ENCODE measurements at regions not wholly inside any gene's neighbourhood (a gene's known extent, or its start where the extent isn't known, plus 50 kb on each side); places are given as distances from the start of the nearest gene placed in this dataset.
"Not testable (repeated sequence)": the region's sequence is repeated elsewhere in the genome, so short reads cannot be mapped to it uniquely, and the experiment has no call there.

GRCh38 chr9:22911632-22912031 lies 465.0 kb downstream of the DMRTA1 start:
- Mint-ChIP-seq H3K4me1 (no peaks in the 10 kb centered on the region), H3K27me3 (no peaks in the 10 kb centered on the region), H3K36me3 (ENCODE audit: low read depth) (no peaks in the 10 kb centered on the region), H3K27ac (no peak overlapping the region), H3K9me3 (no peaks in the 10 kb centered on the region), H3K4me3 (no peak overlapping the region)
- ChIA-PET POLR2A (no interaction called here), CTCF (interaction anchor here (0.7 kb wide), 1 partner anchor 779 kb away, joined by 3 read pairs; no protein-coding TSS in a partner anchor)
- DNase-seq = no peak

- H3K36me3 Mint-ChIP-seq (ENCODE audit: low read depth) = no peaks in the 10 kb centered on the region
- ChIA-PET POLR2A (no interaction called here), CTCF (no interaction called here)
- H3K27ac Mint-ChIP-seq = no peak overlapping the region
- H3K4me3 Mint-ChIP-seq = no peak overlapping the region
- no peaks in the 10 kb centered on the region for H3K9me3 Mint-ChIP-seq
- DNase-seq = no peak
- no peaks in the 10 kb centered on the region for H3K27me3 Mint-ChIP-seq
- no peaks in the 10 kb centered on the region for H3K4me1 Mint-ChIP-seq
Observed at GRCh38 chr9:22913026-22913425, 466.4 kb downstream of the DMRTA1 start.

GRCh38 chr9:22913518-22913917 lies 466.9 kb downstream of the DMRTA1 start:
- no peak overlapping the region for H3K27ac Mint-ChIP-seq
- no peaks in the 10 kb centered on the region for H3K27me3 Mint-ChIP-seq
- no peak overlapping the region for H3K4me3 Mint-ChIP-seq
- H3K9me3 Mint-ChIP-seq = no peaks in the 10 kb centered on the region
- H3K4me1 Mint-ChIP-seq = no peaks in the 10 kb centered on the region
- CTCF ChIA-PET = no interaction called here
- DNase-seq = no peak
- no peaks in the 10 kb centered on the region for H3K36me3 Mint-ChIP-seq (ENCODE audit: low read depth)
- POLR2A ChIA-PET = no interaction called here

GRCh38 chr9:22916148-22916547 lies 469.5 kb downstream of the DMRTA1 start:
- no peak overlapping the region for H3K4me3 Mint-ChIP-seq
- H3K4me1 Mint-ChIP-seq = no peaks in the 10 kb centered on the region
- peaks cover 4% of the 10 kb centered on the region for H3K9me3 Mint-ChIP-seq
- ChIA-PET CTCF (no interaction called here), POLR2A (no interaction called here)
- H3K27me3 Mint-ChIP-seq = no peaks in the 10 kb centered on the region
- no peak for DNase-seq
- no peak overlapping the region for H3K27ac Mint-ChIP-seq
- no peaks in the 10 kb centered on the region for H3K36me3 Mint-ChIP-seq (ENCODE audit: low read depth)

- peaks cover 6% of the 10 kb centered on the region for H3K9me3 Mint-ChIP-seq
Observed at GRCh38 chr9:22919423-22919822, 472.8 kb downstream of the DMRTA1 start.

GRCh38 chr9:22921742-22922141 lies 475.1 kb downstream of the DMRTA1 start:
- DNase-seq = no peak
- peaks cover 6% of the 10 kb centered on the region for H3K9me3 Mint-ChIP-seq
- H3K36me3 Mint-ChIP-seq (ENCODE audit: low read depth) = no peaks in the 10 kb centered on the region
- no peak overlapping the region for H3K4me3 Mint-ChIP-seq
- no peaks in the 10 kb centered on the region for H3K4me1 Mint-ChIP-seq
- POLR2A ChIA-PET = no interaction called here
- no peak overlapping the region for H3K27ac Mint-ChIP-seq
- CTCF ChIA-PET = no interaction called here
- no peaks in the 10 kb centered on the region for H3K27me3 Mint-ChIP-seq

More at GRCh38 chr9:22919423-22919822, 472.8 kb downstream of the DMRTA1 start:
- Mint-ChIP-seq H3K36me3 (ENCODE audit: low read depth) (no peaks in the 10 kb centered on the region), H3K27ac (no peak overlapping the region), H3K4me3 (no peak overlapping the region), H3K27me3 (no peaks in the 10 kb centered on the region), H3K4me1 (no peaks in the 10 kb centered on the region)
- no peak for DNase-seq
- ChIA-PET POLR2A (no interaction called here), CTCF (no interaction called here)

GRCh38 chr9:22922222-22922621 lies 475.6 kb downstream of the DMRTA1 start:
- H3K36me3 Mint-ChIP-seq (ENCODE audit: low read depth) = no peaks in the 10 kb centered on the region
- no peaks in the 10 kb centered on the region for H3K27me3 Mint-ChIP-seq
- H3K4me3 Mint-ChIP-seq = no peak overlapping the region
- CTCF ChIA-PET = no interaction called here
- no peak overlapping the region for H3K27ac Mint-ChIP-seq
- DNase-seq = no peak
- H3K4me1 Mint-ChIP-seq = no peaks in the 10 kb centered on the region
- peaks cover 8% of the 10 kb centered on the region for H3K9me3 Mint-ChIP-seq
- POLR2A ChIA-PET = no interaction called here

GRCh38 chr9:22954550-22954949 lies 507.9 kb downstream of the DMRTA1 start:
- H3K4me3 Mint-ChIP-seq = no peak overlapping the region
- ChIA-PET POLR2A (no interaction called here), CTCF (no interaction called here)
- H3K27me3 Mint-ChIP-seq = no peaks in the 10 kb centered on the region
- no peak overlapping the region for H3K27ac Mint-ChIP-seq
- peaks cover 9% of the 10 kb centered on the region for H3K9me3 Mint-ChIP-seq
- DNase-seq = no peak
- no peaks in the 10 kb centered on the region for H3K36me3 Mint-ChIP-seq (ENCODE audit: low read depth)
- no peaks in the 10 kb centered on the region for H3K4me1 Mint-ChIP-seq

GRCh38 chr9:22954964-22955363 lies 508.3 kb downstream of the DMRTA1 start:
- Mint-ChIP-seq H3K36me3 (ENCODE audit: low read depth) (no peaks in the 10 kb centered on the region), H3K27me3 (no peaks in the 10 kb centered on the region), H3K27ac (no peak overlapping the region), H3K9me3 (peaks cover 9% of the 10 kb centered on the region), H3K4me3 (no peak overlapping the region), H3K4me1 (no peaks in the 10 kb centered on the region)
- ChIA-PET POLR2A (no interaction called here), CTCF (no interaction called here)
- no peak for DNase-seq

GRCh38 chr9:22969350-22969979 lies 522.8 kb downstream of the DMRTA1 start:
- Mint-ChIP-seq H3K27ac (no peak overlapping the region), H3K36me3 (ENCODE audit: low read depth) (no peaks in the 10 kb centered on the region), H3K27me3 (no peaks in the 10 kb centered on the region), H3K9me3 (peaks cover 2% of the 10 kb centered on the region), H3K4me3 (no peak overlapping the region), H3K4me1 (no peaks in the 10 kb centered on the region)
- no peak for DNase-seq
- ChIA-PET POLR2A (no interaction called here), CTCF (interaction anchor here (1.2 kb wide), 1 partner anchor 9 kb away, joined by 3 read pairs; no protein-coding TSS in a partner anchor)

- Mint-ChIP-seq H3K9me3 (peaks cover 2% of the 10 kb centered on the region), H3K4me1 (no peaks in the 10 kb centered on the region), H3K27ac (no peak overlapping the region), H3K27me3 (no peaks in the 10 kb centered on the region), H3K36me3 (ENCODE audit: low read depth) (no peaks in the 10 kb centered on the region), H3K4me3 (no peak overlapping the region)
- no peak for DNase-seq
- ChIA-PET POLR2A (no interaction called here), CTCF (no interaction called here)
Observed at GRCh38 chr9:22970434-22970975, 523.9 kb downstream of the DMRTA1 start.

GRCh38 chr9:22975951-22976350 lies 529.3 kb downstream of the DMRTA1 start:
- no peaks in the 10 kb centered on the region for H3K4me1 Mint-ChIP-seq
- POLR2A ChIA-PET = no interaction called here
- H3K36me3 Mint-ChIP-seq (ENCODE audit: low read depth) = no peaks in the 10 kb centered on the region
- no peak overlapping the region for H3K27ac Mint-ChIP-seq
- no peak for DNase-seq
- H3K4me3 Mint-ChIP-seq = no peak overlapping the region
- no peaks in the 10 kb centered on the region for H3K27me3 Mint-ChIP-seq
- H3K9me3 Mint-ChIP-seq = no peaks in the 10 kb centered on the region
- CTCF ChIA-PET = no interaction called here

GRCh38 chr9:22976454-22976853 lies 529.8 kb downstream of the DMRTA1 start:
- Mint-ChIP-seq H3K27ac (no peak overlapping the region), H3K27me3 (no peaks in the 10 kb centered on the region), H3K9me3 (no peaks in the 10 kb centered on the region), H3K4me1 (no peaks in the 10 kb centered on the region), H3K4me3 (no peak overlapping the region), H3K36me3 (ENCODE audit: low read depth) (no peaks in the 10 kb centered on the region)
- ChIA-PET CTCF (no interaction called here), POLR2A (no interaction called here)
- DNase-seq = no peak

GRCh38 chr9:22980429-22980828 lies 533.8 kb downstream of the DMRTA1 start:
- H3K4me1 Mint-ChIP-seq, POLR2A ChIA-PET, CTCF ChIA-PET: not testable (repeated sequence)

More at GRCh38 chr9:22980429-22980828, 533.8 kb downstream of the DMRTA1 start:
- not testable (repeated sequence) for H3K27me3 Mint-ChIP-seq; DNase-seq; H3K36me3 Mint-ChIP-seq (ENCODE audit: low read depth); H3K27ac Mint-ChIP-seq; H3K4me3 Mint-ChIP-seq; H3K9me3 Mint-ChIP-seq
